ENCODE measurements at regions not wholly inside any gene's neighbourhood (a gene's known extent, or its start where the extent isn't known, plus 50 kb on each side); places are given as distances from the start of the nearest gene placed in this dataset.
"Not testable (repeated sequence)": the region's sequence is repeated elsewhere in the genome, so short reads cannot be mapped to it uniquely, and the experiment has no call there.

GRCh38 chr1:19024532-19024931 is 68.1 kb upstream of the IFFO2 start:
- DNase-seq = no peak

GRCh38 chr1:19023787-19024186 is 67.3 kb upstream of the IFFO2 start:
- DNase-seq = no peak

DNA sequence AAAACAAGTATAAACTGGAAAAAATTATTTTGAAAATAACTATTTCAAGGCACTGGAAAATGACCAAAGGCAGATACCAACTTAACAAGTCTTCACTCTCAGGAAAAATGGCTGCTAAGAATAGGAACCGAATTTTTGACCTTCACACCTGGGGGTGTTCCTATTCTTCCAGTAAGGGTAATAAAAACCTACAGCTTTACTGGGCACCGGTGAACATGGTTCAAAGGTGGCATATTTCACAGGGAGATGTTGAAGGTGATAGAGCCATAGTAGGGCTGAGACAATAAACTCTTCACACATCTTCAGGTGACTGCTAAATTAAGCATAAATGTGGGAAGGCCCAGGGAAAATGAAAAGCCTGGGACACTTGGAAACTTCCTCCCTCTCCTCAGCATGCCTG is 65.4 kb upstream of the IFFO2 start:
- DNase-seq = no peak

DNA sequence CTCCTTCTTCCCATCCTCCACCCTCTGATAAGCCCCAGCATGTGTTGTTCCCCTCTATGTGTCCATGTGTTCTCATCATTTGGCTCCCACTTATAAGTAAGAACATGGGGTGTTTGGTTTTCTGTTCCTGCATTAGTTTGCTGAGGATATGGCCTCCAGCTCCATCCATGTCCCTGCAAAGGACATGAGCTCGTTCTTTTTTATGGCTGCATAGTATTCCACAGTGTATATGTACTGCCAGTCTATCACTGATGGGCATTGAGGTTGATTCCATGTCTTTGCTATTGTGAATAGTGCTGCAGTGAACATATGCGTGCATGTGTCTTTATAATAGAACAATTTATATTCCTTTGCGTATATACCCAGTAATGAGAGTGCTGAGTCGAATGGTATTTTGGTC is 62.8 kb upstream of the IFFO2 start:
- not testable (repeated sequence) for DNase-seq

- DNase-seq = no peak
Measured at GRCh38 chr1:19015476-19015875, 59.0 kb upstream of the IFFO2 start.

- no peak for DNase-seq
Measured at GRCh38 chr1:19014765-19015164, 58.3 kb upstream of the IFFO2 start.

GRCh38 chr1:19013826-19014548 is 57.5 kb upstream of the IFFO2 start:
- DNase-seq = no peak

DNA sequence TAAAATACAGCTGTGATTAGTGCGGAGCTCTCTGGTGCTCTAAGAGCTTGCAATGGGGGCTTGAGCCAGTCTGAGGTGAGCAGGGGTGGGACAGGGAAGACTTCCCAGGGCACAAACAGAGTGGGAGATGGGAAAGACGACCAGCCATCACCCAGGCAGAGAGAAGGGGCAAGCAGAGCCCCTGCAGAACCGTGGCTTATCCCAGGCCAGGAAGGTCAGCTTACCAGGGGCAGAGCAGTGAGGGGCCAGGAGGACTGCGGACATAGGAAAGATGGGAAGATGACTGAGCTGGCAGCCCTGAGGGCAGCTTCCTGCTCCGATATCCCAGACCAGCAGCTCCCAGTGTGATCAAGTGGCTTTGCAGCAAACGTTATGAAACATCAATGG is 55.4 kb upstream of the IFFO2 start:
- DNase-seq = no peak

GRCh38 chr1:19010995-19011844 is 54.7 kb upstream of the IFFO2 start:
- DNase-seq = no peak

- no peak for DNase-seq
Measured at GRCh38 chr1:19010503-19010902, 54.0 kb upstream of the IFFO2 start.

DNA sequence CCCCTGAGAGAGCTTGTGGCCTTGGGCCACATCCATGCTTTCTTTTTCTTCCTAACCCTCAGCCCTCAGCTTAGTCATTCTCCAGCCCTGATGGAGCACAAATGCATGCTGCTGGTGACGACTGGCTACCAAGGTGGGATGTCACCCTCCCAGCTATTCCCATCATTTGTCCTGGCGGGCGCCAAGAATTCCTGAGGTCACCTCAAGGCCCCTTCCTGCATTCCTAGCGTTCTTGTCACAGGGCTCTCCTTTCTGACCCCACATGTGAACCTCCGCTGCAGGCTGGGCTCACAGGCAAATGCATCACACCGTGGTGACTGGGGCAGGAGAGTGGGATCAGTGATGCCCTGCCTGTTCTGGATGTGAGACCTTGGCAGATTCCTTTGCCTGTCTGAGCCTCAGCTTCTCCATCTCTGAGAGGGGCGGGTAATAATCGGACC is 53.4 kb upstream of the IFFO2 start:
- DNase-seq = no peak

GRCh38 chr1:19009126-19009881 is 52.8 kb upstream of the IFFO2 start:
- no peak for DNase-seq

DNA sequence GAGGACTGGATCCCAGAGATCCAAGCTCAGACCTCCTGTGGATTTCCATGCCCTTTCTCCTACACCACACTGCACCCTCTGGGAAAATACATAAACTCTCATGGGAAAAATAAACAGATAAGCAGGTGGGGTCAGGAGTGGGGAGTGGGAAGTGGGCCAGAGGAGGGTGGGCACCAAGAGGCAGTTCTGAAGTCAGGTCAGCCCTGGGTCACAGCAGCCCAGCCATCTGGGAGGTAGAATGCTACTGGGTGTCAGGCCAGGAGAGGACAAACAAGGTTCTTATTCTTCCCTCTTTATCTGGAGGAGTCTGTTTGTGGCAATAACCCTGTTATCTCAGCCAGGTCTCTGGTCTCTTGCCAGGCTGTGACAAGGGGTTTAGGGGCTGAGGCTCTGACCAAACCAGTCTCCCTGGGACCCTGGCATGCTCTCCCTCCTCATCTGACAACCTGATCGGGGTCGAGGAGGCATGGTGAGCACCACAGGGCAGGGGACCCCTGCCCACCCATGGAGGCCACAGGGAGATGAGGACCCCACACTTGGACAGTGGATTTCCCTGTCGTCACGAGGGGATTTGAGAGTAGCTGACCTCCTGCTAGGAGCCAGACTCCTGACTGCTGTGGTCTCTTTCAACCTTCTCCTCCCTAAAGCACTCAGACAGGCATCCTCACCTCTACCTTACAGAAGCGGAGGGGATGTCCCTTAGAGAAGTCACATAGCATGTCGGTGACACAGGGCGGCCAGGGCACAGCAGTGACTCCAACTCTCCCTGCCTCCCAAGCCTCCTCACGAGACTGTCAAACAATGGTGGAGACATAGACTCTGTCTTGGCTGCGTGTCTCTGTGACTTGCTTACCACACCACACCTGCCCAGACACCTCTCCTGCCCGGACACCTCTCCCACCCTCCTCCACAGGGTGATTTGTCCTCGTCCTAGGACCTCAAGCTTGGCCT is 51.3 kb upstream of the IFFO2 start:
- peak; percentile 93 for DNase-seq

GRCh38 chr1:19006837-19007271 is 50.4 kb upstream of the IFFO2 start:
- DNase-seq = no peak

All from NCI-H1092 treated with DMSO at 0.1 percent for 48 hours (cell line).